GM19324 (cell line): ENCODE measurements at regions not wholly inside any gene's neighbourhood (a gene's known extent, or its start where the extent isn't known, plus 50 kb on each side); places are given as distances from the start of the nearest gene placed in this dataset.

Experiments
- ATAC-seq: cut with Tn5 transposase; IDR thresholded peaks from one replicate; pipeline ENCODE4 v1.9.1; 2021; ENCODE audit warnings: mild to moderate bottlenecking, moderate library complexity; ENCODE audit not compliant: unreplicated experiment, low FRiP score

- ATAC-seq = no peak
These were observed 270.2 kb downstream of the ELAVL2 start for GRCh38 chr9:23555851-23556250.

- no peak for ATAC-seq
These were observed 269.6 kb downstream of the ELAVL2 start for GRCh38 chr9:23556459-23556858.

GRCh38 chr9:23557689-23558088 lies 268.4 kb downstream of the ELAVL2 start:
- ATAC-seq = no peak

- ATAC-seq = no peak
These were observed 266.5 kb downstream of the ELAVL2 start for GRCh38 chr9:23559522-23559921.

GRCh38 chr9:23563517-23563916 lies 262.5 kb downstream of the ELAVL2 start:
- ATAC-seq = no peak

GRCh38 chr9:23567516-23568165 lies 258.4 kb downstream of the ELAVL2 start:
- no peak for ATAC-seq

GRCh38 chr9:23571414-23572104 lies 254.5 kb downstream of the ELAVL2 start:
- no peak for ATAC-seq

GRCh38 chr9:23573800-23574199 lies 252.2 kb downstream of the ELAVL2 start:
- no peak for ATAC-seq

GRCh38 chr9:23577611-23578010 lies 248.4 kb downstream of the ELAVL2 start:
- no peak for ATAC-seq

- ATAC-seq = no peak
These were observed 244.1 kb downstream of the ELAVL2 start for GRCh38 chr9:23581931-23582330.

GRCh38 chr9:23582836-23583235 lies 243.2 kb downstream of the ELAVL2 start:
- ATAC-seq = no peak

GRCh38 chr9:23586906-23587305 lies 239.1 kb downstream of the ELAVL2 start:
- no peak for ATAC-seq

- ATAC-seq = no peak
These were observed 238.6 kb downstream of the ELAVL2 start for GRCh38 chr9:23587433-23587832.

- no peak for ATAC-seq
These were observed 238.1 kb downstream of the ELAVL2 start for GRCh38 chr9:23587903-23588302.

- no peak for ATAC-seq
These were observed 235.6 kb downstream of the ELAVL2 start for GRCh38 chr9:23590276-23591000.

- ATAC-seq = no peak
These were observed 231.6 kb downstream of the ELAVL2 start for GRCh38 chr9:23594421-23594820.

- no peak for ATAC-seq
These were observed 229.0 kb downstream of the ELAVL2 start for GRCh38 chr9:23596913-23597634.

GRCh38 chr9:23598994-23599393 lies 227.0 kb downstream of the ELAVL2 start:
- ATAC-seq = no peak

GRCh38 chr9:23603311-23603710 lies 222.7 kb downstream of the ELAVL2 start:
- ATAC-seq = no peak

- ATAC-seq = no peak
These were observed 219.9 kb downstream of the ELAVL2 start for GRCh38 chr9:23606107-23606506.

GRCh38 chr9:23608456-23608855 lies 217.6 kb downstream of the ELAVL2 start:
- ATAC-seq = no peak
